RWPE1 (cell line): ENCODE measurements at regions not wholly inside any gene's neighbourhood (a gene's known extent, or its start where the extent isn't known, plus 50 kb on each side); places are given as distances from the start of the nearest gene placed in this dataset.

ENCODE experiments used
- CTCF ChIA-PET: fragments of 350-600 bp; sonication (Branson Sonifier 250); formaldehyde crosslinking; extraction: SDS; loops from one replicate; lab custom pipeline; 2021; lab: Yijun Ruan, JAX
- POLR2A ChIA-PET: fragments of 400-600 bp; formaldehyde crosslinking; extraction: SDS; loops from one replicate; lab custom pipeline; 2020; ENCODE audit warnings: antibody characterized with exemption; ENCODE audit not compliant: low non-redundant PET; lab: Yijun Ruan, JAX
- DNase-seq: peaks from one replicate; pipeline ENCODE4 v3.0.0; 2012; ENCODE audit warnings: low spot score
- H3K27ac ChIP-seq: fragments of 450-650 bp; 2 replicates; pipeline ENCODE4 v1.5.1; 2017
- CTCF ChIP-seq: fragments of 450-650 bp; conservative IDR thresholded peaks from 2 replicates; pipeline ENCODE4 v1.5.1; 2017; ENCODE audit warnings: low read depth, mild to moderate bottlenecking

- DNase-seq, result no peak
- H3K27ac ChIP-seq, result no peak overlapping the region
- POLR2A ChIA-PET, result no interaction called here
- CTCF ChIA-PET, result no interaction called here
- no peak for TF ChIP-seq CTCF
These were observed 448.5 kb downstream of the FRK start for GRCh38 chr6:115612216-115612615.

- ChIA-PET POLR2A (no interaction called here), CTCF (interaction anchor here (0.6 kb wide), 1 partner anchor 1390 kb away, joined by 3 read pairs; no protein-coding TSS in a partner anchor)
- no peak for TF ChIP-seq CTCF
- no peak for DNase-seq
- no peak overlapping the region for H3K27ac ChIP-seq
These were observed 450.0 kb downstream of the FRK start for GRCh38 chr6:115610696-115611095.

GRCh38 chr6:115609111-115609510, 451.6 kb downstream of the FRK start:
- no peak for TF ChIP-seq CTCF
- ChIA-PET CTCF (no interaction called here), POLR2A (no interaction called here)
- H3K27ac ChIP-seq, result no peak overlapping the region
- DNase-seq, result no peak

- POLR2A ChIA-PET, result no interaction called here
- CTCF ChIA-PET, result no interaction called here
- no peak for DNase-seq
- no peak for TF ChIP-seq CTCF
- no peak overlapping the region for H3K27ac ChIP-seq
These were observed 458.2 kb downstream of the FRK start for GRCh38 chr6:115602466-115602865.

GRCh38 chr6:115601509-115601908, 459.2 kb downstream of the FRK start:
- ChIA-PET CTCF (no interaction called here), POLR2A (no interaction called here)
- no peak overlapping the region for H3K27ac ChIP-seq
- TF ChIP-seq CTCF, result no peak
- DNase-seq, result no peak

GRCh38 chr6:115601064-115601463, 459.6 kb downstream of the FRK start:
- CTCF ChIA-PET, result no interaction called here
- no peak for DNase-seq
- POLR2A ChIA-PET, result no interaction called here

More at GRCh38 chr6:115601064-115601463, 459.6 kb downstream of the FRK start:
- TF ChIP-seq CTCF, result no peak
- H3K27ac ChIP-seq, result no peak overlapping the region
